Spleen (tissue), 11 donors: ENCODE measurements at regions not wholly inside any gene's neighbourhood (a gene's known extent, or its start where the extent isn't known, plus 50 kb on each side); places are given as distances from the start of the nearest gene placed in this dataset.

ENCODE experiments used
- DNase-seq: peaks from one replicate; pipeline ENCODE4 v3.0.0-alpha.2; 2020
- H3K27ac ChIP-seq, 8 donors: fragments of 200-600 bp; sonication (generic) in 7 of 8; 1 replicate in 4 of 8; 2 replicates in 4 of 8; pipeline versions ENCODE4 v1.5.0 to v1.8.0; 2016 to 2021; ENCODE audit warnings: inconsistent platforms in 4 of 8, mild to moderate bottlenecking in 4 of 8, moderate library complexity in 1 of 8
- H3K27me3 ChIP-seq, 7 donors: fragments of 200-600 bp; sonication (generic) in 6 of 7; replicated peaks in 1 of 7; 1 replicate in 4 of 7; 2 replicates in 3 of 7; pipeline versions ENCODE4 v1.5.0 to v1.8.0; 2016 to 2021; ENCODE audit warnings: inconsistent platforms in 3 of 7, mild to moderate bottlenecking in 1 of 7
- H3K36me3 ChIP-seq, 6 donors: fragments of 200-600 bp; sonication (generic) in 5 of 6; 1 replicate in 4 of 6; 2 replicates in 2 of 6; pipeline versions ENCODE4 v1.5.0 to v1.8.0; 2016 to 2021; ENCODE audit warnings: inconsistent platforms in 2 of 6
- H3K4me1 ChIP-seq, 6 donors: fragments of 200-600 bp; sonication (generic) in 5 of 6; 1 replicate in 3 of 6; 2 replicates in 3 of 6; pipeline versions ENCODE4 v1.5.0 to v1.8.0; 2016 to 2021; ENCODE audit warnings: inconsistent platforms in 3 of 6
- H3K4me3 ChIP-seq, 8 donors: fragments of 200-600 bp; sonication (generic) in 7 of 8; 1 replicate in 4 of 8; 2 replicates in 4 of 8; pipeline versions ENCODE4 v1.5.0 to v1.8.0; 2016 to 2021; ENCODE audit warnings: inconsistent platforms in 4 of 8, mild to moderate bottlenecking in 4 of 8, moderate library complexity in 2 of 8
- H3K9me3 ChIP-seq, 8 donors: fragments of 200-600 bp; sonication (generic) in 7 of 8; 1 replicate in 4 of 8; 2 replicates in 4 of 8; pipeline versions ENCODE4 v1.5.0 to v1.8.0; 2016 to 2021; ENCODE audit warnings: inconsistent platforms in 4 of 8
- CTCF ChIP-seq, 11 experiments: fragments of 200-600 bp in 7 of 11; fragments of 450-650 bp in 4 of 11; sonication (generic) in 4 of 11; IDR thresholded peaks in 8 of 11; conservative IDR thresholded peaks in 3 of 11; 1 replicate in 7 of 11; 2 replicates in 4 of 11; pipeline versions ENCODE4 v1.4.0 to v1.8.0; 2016 to 2021; ENCODE audit warnings: antibody characterized with exemption in 11 of 11, inconsistent platforms in 4 of 11, mild to moderate bottlenecking in 1 of 11
- POLR2A ChIP-seq, 3 donors: fragments of 450-650 bp; IDR thresholded peaks; one replicate each; pipeline ENCODE4 v1.5.1; 2017; ENCODE audit warnings: antibody characterized with exemption in 3 of 3, mild to moderate bottlenecking in 1 of 3
- POLR2AphosphoS5 ChIP-seq, 3 donors: sonication (generic); formaldehyde crosslinking; IDR thresholded peaks; one replicate each; pipeline ENCODE4 v1.5.1; 2017; ENCODE audit warnings: antibody characterized with exemption in 3 of 3
- WGBS, 5 donors: extraction: QIAGEN DNeasy Blood & Tissue Kit in 3 of 5; methylation state at CpG; one replicate each; pipeline versions ENCODE4 v1.1.5 to v1.1.7; 2013 to 2018; 5-methylcytosine and 5-hydroxymethylcytosine counted together
- intact Hi-C: fragments of 100-400 bp; cut with DNase I; formaldehyde crosslinking; loops from one replicate; pipeline ENCODE4 v1.15.0; 2023; ENCODE audit warnings: low total_unique reads
- donor health status: healthy with polysubstance abuse.
- donor health status: DM: no; HTN: no; CAD: no; lungs with moderate emphysema.
- donor health status: DM: no; HTN: no; CAD: no.
- donor health status: Bipolar disorder and iron deficiency.
- donor health status: healthy.
- donor health status: DM: no; HTN: no; CAD: no.
- donor health status: DM: yes; HTN: yes; CAD: no.

GRCh38 chr14:83702619-83703018 is 1827.3 kb upstream of the FLRT2 start:
- intact Hi-C loops, result no loop called here
- Histone ChIP-seq H3K4me3 (no peak overlapping the region), H3K27ac (no peak overlapping the region), H3K9me3 (peaks cover 0 to 4% (median 0%) of the 10 kb centered on the region in 8 donors), H3K27me3 (no peaks in the 10 kb centered on the region), H3K36me3 (no peaks in the 10 kb centered on the region), H3K4me1 (no peaks in the 10 kb centered on the region)
- 74 to 88% (median 80%) methylated on average over 1 of the region's 1 CpG for WGBS, 5 donors
- TF ChIP-seq POLR2A (IDR thresholded peaks at IDR 0.05), result no peak
- no peak for TF ChIP-seq POLR2AphosphoS5 (IDR thresholded peaks at IDR 0.05)
- TF ChIP-seq CTCF (IDR thresholded peaks at IDR 0.05 in 8 of 11, conservative IDR thresholded peaks at IDR 0.05 in 3 of 11), result no peak
- DNase-seq, result no peak

- no peak overlapping the region for H3K27ac ChIP-seq
- H3K36me3 ChIP-seq, result no peaks in the 10 kb centered on the region
- TF ChIP-seq CTCF (IDR thresholded peaks at IDR 0.05 in 8 of 11, conservative IDR thresholded peaks at IDR 0.05 in 3 of 11) (no peak), POLR2A (IDR thresholded peaks at IDR 0.05) (no peak), POLR2AphosphoS5 (IDR thresholded peaks at IDR 0.05) (no peak)
- 67 to 81% (median 75%) methylated on average over 4 of the region's 4 CpGs for WGBS, 5 donors
- peaks cover 0 to 22% (median 0%) of the 10 kb centered on the region in 8 donors for H3K9me3 ChIP-seq
- H3K4me3 ChIP-seq, result no peak overlapping the region
- H3K4me1 ChIP-seq, result no peaks in the 10 kb centered on the region
- intact Hi-C loops, result no loop called here
- H3K27me3 ChIP-seq, result no peaks in the 10 kb centered on the region
- DNase-seq, result no peak
Measured at GRCh38 chr14:83706231-83706954, 1823.6 kb upstream of the FLRT2 start.

- TF ChIP-seq POLR2AphosphoS5 (IDR thresholded peaks at IDR 0.05) (no peak), CTCF (IDR thresholded peaks at IDR 0.05 in 8 of 11, conservative IDR thresholded peaks at IDR 0.05 in 3 of 11) (no peak), POLR2A (IDR thresholded peaks at IDR 0.05) (no peak)
- Histone ChIP-seq H3K4me3 (no peak overlapping the region), H3K9me3 (peaks cover 0 to 22% (median 0%) of the 10 kb centered on the region in 8 donors), H3K27ac (no peak overlapping the region), H3K4me1 (no peaks in the 10 kb centered on the region), H3K36me3 (no peaks in the 10 kb centered on the region), H3K27me3 (no peaks in the 10 kb centered on the region)
- WGBS, 5 donors, result 61 to 73% (median 67%) methylated on average over 2 of the region's 2 CpGs
- DNase-seq, result no peak
- intact Hi-C loops, result no loop called here
Measured at GRCh38 chr14:83707056-83707455, 1822.9 kb upstream of the FLRT2 start.

GRCh38 chr14:83709116-83709515 is 1820.8 kb upstream of the FLRT2 start:
- no peak for DNase-seq
- H3K4me3 ChIP-seq, result no peak overlapping the region
- H3K27me3 ChIP-seq, result no peaks in the 10 kb centered on the region
- no peak for TF ChIP-seq POLR2AphosphoS5 (IDR thresholded peaks at IDR 0.05)
- intact Hi-C loops, result no loop called here
- H3K36me3 ChIP-seq, result no peaks in the 10 kb centered on the region
- H3K9me3 ChIP-seq, result peaks cover 0 to 22% (median 0%) of the 10 kb centered on the region in 8 donors
- H3K27ac ChIP-seq, result no peak overlapping the region
- H3K4me1 ChIP-seq, result no peaks in the 10 kb centered on the region
